ENCODE measurements at regions not wholly inside any gene's neighbourhood (a gene's known extent, or its start where the extent isn't known, plus 50 kb on each side); places are given as distances from the start of the nearest gene placed in this dataset.

DNA sequence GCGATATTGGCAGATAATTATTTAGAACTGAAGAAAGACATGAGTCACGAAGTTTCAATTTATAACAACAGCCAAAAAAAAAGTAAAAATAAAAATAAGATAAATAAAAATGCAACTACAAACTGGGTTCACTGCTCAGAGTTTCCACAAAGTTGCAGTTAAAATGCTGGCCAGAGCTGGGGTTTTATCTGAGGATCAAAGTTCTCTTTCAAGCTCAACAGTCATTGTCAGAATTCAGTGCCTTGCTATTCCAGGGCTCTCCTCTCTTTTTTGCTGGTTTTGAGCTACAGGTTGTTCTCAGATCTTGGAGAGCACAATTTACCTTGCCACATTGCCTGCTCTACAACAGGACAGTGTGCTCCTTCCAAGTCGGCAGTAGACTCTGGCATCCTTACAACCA lies 60.1 kb downstream of the PYDC2 start:
- TF ChIP-seq POLR2A (IDR thresholded peaks at IDR 0.05) (no peak), CTCF (IDR thresholded peaks at IDR 0.05) (no peak)

All from lower leg skin (tissue), 3 donors.